ENCODE measurements at regions not wholly inside any gene's neighbourhood (a gene's known extent, or its start where the extent isn't known, plus 50 kb on each side); places are given as distances from the start of the nearest gene placed in this dataset.
A peak's percentile ranks its signal among the peaks of the same experiment; 100 is the strongest.

DNA sequence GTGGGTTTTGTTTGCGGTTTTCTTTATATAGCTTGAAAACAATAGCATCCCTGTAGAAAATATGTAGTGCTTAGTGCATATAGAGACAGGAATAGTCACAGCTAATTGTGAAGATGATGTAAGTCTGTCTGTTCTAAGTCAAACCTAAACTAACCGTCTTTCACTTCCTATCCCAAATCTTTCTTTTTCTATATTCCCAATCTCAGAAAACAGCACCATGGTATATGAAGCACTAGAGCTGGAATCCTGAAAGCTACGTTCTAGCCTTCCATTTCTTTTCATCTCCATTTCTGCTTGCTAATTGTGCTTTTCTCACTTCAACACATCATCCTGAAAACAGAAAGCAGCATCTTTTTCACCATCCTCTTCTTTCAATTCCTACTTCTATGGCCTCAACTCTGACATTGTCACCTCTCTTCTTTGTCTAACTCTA, 1235.5 kb downstream of the ROBO2 start:
- H3K4me3 ChIP-seq (ENCODE audit: low read length): no peak overlapping the region
- TF ChIP-seq CTCF (conservative IDR thresholded peaks at IDR 0.05; ENCODE audit: low read depth, low read length): no peak
- no peak for DNase-seq (ENCODE audit: low read depth)

DNA sequence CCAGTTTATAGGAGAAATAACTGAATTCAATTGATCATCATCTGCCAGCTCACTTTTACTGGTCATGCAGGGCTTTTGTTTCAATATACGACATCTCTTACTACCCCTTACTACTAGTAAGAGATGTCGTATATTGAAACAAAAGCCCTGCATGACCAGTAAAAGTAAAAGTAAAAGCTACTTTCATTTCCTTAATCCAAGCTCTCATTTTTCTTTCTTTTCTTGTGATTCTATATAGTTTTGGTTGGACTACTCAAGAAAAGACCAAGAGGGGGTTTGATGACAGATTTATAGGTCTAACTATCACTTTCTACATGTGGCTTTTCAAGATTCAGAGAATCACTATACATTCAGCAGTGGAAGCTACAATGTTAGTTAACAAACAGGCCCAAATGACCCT, 1237.3 kb downstream of the ROBO2 start:
- DNase-seq (ENCODE audit: low read depth): no peak
- no peak overlapping the region for H3K4me3 ChIP-seq (ENCODE audit: low read length)
- no peak for TF ChIP-seq CTCF (conservative IDR thresholded peaks at IDR 0.05; ENCODE audit: low read depth, low read length)

GRCh38 chr3:78277801-78278200, 1237.9 kb downstream of the ROBO2 start:
- H3K4me3 ChIP-seq (ENCODE audit: low read length): no peak overlapping the region
- no peak for TF ChIP-seq CTCF (conservative IDR thresholded peaks at IDR 0.05; ENCODE audit: low read depth, low read length)

DNA sequence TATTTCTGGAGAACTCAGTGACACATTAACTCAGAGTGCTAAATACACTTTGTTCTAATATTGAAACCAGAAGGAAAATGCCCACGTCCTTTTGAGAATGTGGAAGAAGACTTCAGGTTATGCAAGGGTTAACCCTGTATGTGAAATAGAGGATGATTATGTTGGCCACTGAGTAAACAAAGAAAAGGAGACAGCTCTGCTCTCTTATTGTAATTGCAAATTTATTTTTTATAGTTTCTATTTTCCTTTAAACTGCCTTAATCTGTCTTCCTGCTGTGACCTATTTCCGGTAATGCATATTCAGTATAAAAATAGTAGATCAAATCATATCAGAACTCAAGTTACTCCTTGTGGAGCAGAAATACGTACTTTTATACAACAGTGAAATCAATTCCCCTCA, 1239.2 kb downstream of the ROBO2 start:
- DNase-seq (ENCODE audit: low read depth): no peak
- TF ChIP-seq CTCF (conservative IDR thresholded peaks at IDR 0.05; ENCODE audit: low read depth, low read length): no peak
- H3K4me3 ChIP-seq (ENCODE audit: low read length): no peak overlapping the region

More at GRCh38 chr3:78277801-78278200, 1237.9 kb downstream of the ROBO2 start:
- DNase-seq (ENCODE audit: low read depth): no peak

DNA sequence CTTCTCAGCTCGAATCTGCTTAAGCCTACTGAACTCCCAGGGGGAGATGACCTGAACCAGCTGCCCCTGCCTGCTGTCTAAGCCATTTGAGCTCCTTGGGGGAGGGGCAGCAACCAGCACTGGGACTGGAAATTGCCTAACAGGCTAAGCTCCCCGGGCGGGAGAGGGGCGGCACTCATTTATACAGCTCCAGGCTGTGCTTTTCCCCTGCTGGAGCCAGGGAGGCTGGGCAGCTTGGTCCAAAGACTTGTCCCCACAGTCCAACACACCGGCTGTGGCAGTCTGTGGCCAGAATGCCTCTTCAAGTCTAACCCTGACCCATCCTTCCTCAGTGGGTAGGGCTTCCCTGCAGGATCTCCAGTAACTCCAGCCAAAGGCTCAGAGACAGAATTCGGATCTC, 1241.5 kb downstream of the ROBO2 start:
- H3K4me3 ChIP-seq (ENCODE audit: low read length): no peak overlapping the region
- no peak for DNase-seq (ENCODE audit: low read depth)
- no peak for TF ChIP-seq CTCF (conservative IDR thresholded peaks at IDR 0.05; ENCODE audit: low read depth, low read length)

DNA sequence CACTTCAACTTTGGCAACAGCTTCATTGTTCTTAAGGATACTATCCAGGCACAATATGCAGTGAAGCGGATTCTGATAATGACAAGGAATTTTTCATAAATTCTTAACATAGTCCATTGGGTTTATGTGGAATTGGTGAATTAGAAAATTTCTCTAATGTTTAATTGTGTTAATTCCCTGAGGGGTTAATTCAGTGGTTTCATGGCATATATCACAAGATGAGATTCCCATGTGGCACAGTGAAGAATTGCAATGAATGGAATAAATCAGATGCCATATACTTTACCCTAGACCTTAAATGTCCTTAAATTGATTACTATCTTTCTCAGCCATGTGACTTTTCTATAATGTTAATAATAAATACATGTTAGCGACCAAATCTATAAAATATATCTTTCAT, 1244.1 kb downstream of the ROBO2 start:
- DNase-seq (ENCODE audit: low read depth): no peak
- TF ChIP-seq CTCF (conservative IDR thresholded peaks at IDR 0.05; ENCODE audit: low read depth, low read length): peak; percentile 11
- H3K4me3 ChIP-seq (ENCODE audit: low read length): no peak overlapping the region

DNA sequence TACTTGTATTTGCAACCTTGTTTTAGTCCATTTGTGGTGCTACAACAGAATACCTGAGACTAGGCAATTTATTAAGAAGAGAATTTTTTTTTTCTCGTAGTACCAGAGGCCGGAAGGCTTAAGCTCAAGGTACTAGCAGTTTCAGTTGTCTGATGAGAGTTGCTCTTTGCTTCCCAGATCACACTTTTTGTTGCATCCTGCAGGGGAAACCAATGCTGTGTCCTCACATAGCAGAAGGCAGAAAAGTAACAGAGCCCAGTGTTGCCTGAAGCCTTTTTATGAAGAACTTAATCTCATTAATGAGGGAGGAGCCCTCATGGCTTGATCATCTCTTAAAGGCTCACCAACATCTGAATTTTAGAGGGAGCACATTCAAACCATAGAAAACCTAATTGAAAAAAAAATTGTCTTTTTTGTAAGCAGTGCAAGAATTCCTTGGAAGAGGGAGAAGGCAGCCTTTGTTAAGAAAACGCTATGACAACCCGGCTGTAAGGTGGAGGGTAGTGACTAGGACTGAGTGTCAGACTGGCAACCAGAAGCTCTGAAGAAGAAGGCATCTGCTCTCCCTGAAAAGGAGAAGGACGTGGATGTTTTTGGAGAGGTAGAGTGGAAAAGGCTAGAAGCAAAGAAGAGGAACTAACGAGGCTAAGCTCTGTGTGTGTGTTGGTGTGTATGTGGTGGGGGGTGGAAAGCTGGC, 1245.3 kb downstream of the ROBO2 start:
- no peak for TF ChIP-seq CTCF (conservative IDR thresholded peaks at IDR 0.05; ENCODE audit: low read depth, low read length)
- H3K4me3 ChIP-seq (ENCODE audit: low read length): no peak overlapping the region
- DNase-seq (ENCODE audit: low read depth): no peak

Measured in retinal pigment epithelial cell (primary cell).